ENCODE measurements at regions not wholly inside any gene's neighbourhood (a gene's known extent, or its start where the extent isn't known, plus 50 kb on each side); places are given as distances from the start of the nearest gene placed in this dataset.

DNA sequence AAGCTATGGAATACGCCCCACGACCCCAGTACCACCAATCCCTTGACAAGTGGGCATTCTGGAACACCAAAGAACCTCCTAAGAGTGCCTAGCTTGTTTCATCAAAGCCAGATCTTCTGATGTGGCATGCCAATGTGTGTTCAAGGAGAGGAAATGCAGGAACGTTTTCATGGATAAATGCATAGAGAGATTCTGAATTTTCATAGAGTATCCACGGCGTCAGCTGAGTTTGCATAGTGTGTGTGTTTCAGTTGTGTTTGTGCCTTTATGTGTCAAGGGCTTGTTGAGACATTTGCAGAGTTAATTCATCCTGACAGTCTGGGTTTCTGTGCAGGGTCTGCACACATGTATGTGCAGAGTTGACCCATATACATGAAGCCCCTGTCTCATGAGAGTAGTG, 172.7 kb upstream of the LRFN2 start:
- DNase-seq (ENCODE audit: low read depth in 4 of 4, low spot score in 2 of 4) = no peak

DNA sequence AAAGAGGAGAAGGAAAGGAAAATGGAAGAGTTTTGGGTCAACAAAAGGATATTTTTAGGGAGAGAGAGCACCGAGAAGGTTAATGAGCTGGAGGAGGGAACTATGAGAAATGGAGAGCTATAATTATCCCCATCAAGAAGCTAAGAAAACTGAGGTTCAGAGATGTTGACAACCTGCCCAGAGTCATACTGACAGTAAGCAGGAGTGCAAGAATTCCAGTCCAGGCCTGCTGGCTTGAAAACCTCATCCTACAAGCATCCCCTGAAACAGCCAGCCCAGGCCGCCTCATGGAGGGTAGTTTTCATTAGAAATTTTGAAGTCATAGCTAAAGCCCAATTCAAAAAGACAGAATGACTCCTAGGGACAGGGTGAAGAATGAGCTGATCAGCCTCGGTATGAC, 172.1 kb upstream of the LRFN2 start:
- no peak for DNase-seq (ENCODE audit: low read depth in 4 of 4, low spot score in 2 of 4)

DNA sequence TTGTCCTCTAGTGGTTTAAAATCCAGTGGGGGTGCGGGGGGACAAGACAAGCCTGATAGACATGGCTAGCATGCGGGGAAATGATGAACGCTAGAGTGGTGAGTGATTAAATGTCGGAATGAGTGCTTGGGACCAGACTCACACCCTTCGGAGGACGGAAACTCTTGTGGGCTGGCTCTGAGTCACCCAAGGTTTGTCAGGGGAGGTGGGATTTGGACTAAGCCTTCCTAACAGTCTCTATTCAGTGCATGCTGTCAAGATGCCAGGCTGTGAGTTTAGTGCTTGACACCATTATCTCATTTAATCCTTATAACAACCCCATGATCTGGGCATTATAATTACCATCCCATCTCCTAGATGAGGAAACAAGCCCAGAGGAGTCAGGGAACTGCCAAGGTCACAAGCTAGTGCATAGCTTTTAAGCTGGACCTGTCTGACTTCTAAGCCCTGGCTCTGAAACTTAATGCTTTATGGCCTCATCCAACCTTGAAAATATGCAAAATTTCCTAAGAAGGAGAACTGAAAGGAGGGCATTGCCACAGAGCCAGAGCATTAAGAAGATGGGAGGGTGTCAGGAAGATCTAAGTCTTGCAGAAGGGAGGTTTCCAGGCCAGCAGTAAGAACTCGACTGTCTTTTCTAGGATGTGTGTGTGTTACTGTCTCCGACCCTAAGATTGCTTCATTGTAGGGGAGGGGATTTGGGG, 168.7 kb upstream of the LRFN2 start:
- no peak for DNase-seq (ENCODE audit: low read depth in 4 of 4, low spot score in 2 of 4)

DNA sequence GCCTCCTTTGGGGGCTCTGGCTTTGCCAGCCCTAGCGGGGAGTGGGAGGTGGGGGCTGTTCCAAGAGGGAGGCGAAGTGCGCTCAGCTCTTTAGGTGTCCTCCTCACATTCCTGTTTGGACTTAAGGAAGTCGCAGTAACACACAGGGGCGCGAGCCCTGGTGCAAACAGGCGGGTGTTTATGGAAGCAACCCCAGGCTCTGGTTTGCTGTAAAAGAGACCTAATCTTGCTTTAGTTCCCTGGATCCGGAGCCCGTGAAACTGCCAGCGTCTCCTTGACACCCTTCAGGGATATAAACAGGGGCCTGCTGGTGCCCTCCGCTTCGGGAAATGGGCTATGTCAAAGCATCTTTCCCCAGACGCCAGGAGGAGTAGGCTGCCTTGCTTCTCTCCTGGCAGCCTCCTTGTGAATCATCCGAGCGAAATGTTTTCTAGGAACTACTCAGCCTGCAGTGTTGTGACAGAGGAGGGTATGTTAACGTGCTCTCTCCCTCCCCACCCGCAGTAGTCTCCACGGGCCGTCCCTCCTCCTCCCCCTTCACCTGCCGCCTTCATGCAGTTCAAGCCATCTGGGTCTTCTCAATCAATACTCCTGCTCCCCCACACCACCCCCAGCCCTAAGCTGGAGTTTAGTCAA, 168.0 kb upstream of the LRFN2 start:
- DNase-seq (ENCODE audit: low read depth in 4 of 4, low spot score in 2 of 4) = no peak

DNA sequence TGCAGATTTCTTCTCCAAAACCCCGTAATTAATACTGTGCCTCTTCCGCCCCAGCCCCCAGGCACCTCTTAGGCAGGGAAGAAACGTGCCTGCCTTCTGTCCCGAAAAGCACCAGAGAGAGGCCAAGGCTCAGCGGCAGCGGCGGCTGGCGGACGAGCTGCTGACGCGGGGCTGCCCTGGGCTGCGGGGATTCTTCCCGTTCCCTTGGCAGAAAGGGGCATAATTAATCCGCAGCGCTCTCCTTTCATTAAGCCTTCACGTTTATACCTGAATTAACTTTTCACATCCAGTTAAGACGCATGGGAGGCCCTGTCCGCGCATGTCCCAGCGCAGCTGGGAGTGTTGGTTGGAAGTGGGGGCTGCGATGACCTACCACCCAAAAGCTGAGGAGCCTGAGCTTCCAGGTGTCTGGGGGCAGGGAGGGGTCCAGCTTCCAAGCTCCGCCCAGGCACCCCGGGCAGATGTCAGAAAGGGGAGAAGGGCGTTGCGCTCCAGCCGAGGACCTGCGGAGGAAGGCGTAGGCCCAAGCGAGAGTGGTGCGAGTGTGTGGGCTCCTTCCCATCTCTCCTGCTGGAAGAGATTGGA, 167.4 kb upstream of the LRFN2 start:
- no peak for DNase-seq (ENCODE audit: low read depth in 4 of 4, low spot score in 2 of 4)

DNA sequence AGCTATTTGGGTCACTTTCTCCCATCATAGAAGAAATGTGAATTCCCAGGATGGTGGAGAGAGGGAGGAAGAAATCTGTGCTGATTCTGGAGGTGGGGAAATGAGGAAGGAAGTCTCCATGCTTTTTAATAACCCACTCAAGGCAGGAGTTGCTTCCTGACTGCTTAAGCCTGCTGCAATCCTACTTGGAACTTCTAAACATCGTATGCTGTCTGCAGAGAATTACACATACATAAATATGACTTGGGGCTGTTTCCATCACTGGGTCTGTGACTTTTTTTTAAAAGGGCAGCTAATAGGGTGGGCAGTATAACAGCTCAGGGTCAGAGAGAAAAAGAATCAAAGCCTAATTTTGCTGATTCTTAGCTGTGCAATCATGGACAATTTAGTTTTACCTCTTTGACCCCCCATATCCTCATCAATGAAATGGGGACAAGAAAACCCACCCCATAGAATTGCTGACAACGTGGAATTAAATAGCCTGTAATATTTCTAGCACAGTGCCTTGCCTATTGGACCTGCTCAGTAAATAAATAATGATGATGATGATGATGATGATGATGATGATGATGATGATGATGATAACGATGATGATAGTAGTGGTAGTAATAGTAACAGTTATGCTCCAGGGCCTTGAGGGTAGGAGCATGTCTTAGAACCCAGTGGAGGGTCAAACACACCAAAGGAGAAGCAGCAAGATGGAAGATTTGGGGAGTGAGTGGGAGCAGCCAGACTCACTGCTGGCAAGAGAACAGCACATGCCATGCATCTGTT, 166.7 kb upstream of the LRFN2 start:
- DNase-seq (ENCODE audit: low read depth in 4 of 4, low spot score in 2 of 4) = no peak

DNA sequence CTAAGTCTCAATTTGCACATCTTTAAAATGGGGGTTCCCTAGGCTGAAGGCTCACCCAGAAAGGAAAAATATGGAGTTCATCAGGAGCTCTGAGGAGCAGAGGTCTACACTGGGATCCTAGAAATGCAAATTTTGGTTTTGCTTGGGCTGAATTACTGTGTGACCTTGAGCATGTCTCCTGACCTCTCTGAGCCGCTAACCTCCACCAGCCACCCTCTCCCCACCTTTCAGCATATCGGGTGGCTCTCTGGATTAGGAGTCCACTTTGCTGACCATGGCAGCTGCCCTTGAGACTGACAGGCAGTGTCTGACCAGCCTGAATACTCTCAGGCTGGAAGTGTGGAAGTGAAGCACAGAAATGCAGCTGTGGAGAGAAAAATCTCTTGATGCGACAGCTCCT, 165.9 kb upstream of the LRFN2 start:
- no peak for DNase-seq (ENCODE audit: low read depth in 4 of 4, low spot score in 2 of 4)

DNA sequence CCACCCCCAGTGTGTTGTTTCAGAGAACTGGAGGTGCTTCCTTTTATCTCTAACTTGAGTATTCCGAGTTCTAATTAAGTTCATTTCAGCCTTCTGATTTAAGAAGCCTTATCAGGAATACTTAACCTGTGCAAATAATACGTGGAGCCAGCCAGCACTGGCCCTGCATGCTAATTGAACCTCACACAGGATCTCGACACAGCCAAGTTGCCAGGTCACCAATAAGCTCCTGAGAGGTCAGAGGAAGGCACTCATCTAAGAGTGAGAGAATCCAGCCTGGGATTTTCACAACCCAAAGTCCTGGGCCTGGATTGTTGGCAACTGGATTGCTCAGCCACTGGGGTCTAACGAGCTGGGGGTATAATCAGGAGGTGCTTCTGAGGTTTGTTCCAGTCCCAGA, 157.7 kb upstream of the LRFN2 start:
- no peak for DNase-seq (ENCODE audit: low read depth in 4 of 4, low spot score in 2 of 4)

DNA sequence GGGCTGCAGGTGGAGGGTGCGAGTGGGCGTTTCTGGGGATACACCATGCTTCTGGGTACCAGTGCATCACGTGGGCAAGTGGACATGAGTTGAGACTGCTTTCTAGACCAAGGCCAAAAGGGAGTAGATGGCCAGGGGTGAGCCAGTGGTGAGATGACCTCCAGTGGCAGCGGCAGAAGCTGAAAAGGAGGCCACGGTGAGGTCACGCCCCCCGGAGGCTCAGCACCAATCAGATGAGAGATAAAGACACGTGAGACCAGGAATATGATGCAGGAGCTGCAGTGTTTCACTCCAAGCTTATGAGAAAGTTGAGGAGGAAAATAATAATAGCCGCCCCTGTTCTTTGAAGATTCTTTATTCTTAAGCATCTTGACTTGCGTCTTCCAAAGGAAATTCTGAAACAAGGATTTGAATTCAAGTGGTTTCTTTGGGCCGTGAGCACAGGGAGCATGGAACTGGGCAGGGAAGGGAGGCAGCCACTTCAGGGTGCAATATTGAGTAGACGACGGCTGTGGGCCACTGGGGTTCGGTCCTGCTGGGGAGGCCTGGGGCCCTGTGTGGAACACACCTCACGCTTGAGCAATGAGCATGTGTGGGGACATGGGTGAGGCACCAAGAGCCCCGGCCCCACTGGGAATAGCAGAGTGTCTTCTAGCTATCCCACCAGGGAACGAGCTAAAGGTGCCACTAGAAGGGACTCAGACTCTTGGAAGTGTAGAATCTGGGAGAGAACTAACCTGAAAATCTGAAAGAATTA, 156.7 kb upstream of the LRFN2 start:
- DNase-seq (ENCODE audit: low read depth in 4 of 4, low spot score in 2 of 4) = no peak

DNA sequence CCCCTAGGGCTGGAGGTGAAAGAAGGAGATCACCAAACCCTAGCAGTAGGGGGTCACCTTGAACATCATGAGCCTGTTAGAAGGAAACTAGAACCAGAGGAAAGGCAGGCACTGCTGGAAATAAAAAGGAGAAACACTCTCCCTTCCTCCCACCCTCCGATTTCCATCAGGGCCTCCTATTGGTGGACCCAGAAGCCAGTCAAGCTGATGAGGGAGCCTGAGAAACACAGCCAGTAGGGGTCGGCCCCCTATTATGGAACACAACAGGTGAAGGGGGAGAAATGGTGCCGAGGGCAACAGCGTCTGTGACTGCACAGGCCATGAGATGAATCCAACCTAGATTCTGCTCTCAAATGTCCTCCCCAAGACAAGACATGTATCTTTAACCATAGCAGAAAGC, 156.1 kb upstream of the LRFN2 start:
- DNase-seq (ENCODE audit: low read depth in 4 of 4, low spot score in 2 of 4) = no peak

DNA sequence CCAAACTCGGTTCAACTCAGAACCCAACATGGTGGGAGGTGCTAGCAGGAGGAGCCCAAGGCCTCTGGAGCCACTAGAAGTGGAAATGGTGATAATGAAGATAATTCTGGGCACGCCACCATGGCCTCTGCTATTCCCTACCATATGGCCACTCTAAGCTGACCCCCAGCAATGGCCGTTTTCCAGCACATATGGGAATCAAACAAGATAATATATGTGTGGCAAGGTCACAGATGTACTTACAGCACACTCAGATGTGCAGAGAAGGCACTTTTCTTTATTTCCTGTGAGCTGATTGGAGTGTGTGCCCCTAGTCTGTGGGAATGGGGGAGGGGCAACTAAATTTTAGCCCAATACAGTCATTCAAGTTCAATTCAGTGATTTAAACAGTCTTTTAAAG, 153.4 kb upstream of the LRFN2 start:
- DNase-seq (ENCODE audit: low read depth in 4 of 4, low spot score in 2 of 4) = no peak

DNA sequence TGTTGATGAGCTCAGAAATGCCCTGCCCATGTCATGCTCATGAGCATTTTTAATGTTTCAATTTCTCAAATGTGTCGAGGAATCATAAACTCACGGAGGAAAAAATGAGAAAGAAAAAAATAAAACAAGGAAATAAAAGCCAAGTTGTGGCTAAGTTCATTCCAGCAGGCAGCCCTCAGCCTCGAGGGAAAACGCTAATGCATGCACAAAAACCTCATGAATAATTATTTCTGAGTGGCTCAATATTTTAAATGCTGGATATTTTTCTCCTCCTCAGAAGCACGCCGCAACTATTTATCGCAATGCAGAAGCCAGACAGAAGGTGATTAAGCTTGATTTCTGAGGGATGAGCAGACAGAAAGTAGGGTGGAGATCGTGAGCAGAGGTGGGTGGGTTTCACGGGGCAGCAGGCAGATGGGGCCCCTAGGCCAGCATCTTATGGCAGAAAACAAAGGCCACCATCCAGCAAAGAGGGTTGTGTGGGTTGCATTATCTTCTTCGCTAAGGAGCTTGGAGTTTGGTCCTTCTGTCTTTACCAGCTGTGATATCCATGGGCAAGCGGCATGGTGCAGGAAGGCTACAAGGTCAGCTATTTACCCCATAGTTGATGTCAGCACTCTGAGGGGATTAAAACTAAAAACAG, 151.5 kb upstream of the LRFN2 start:
- DNase-seq (ENCODE audit: low read depth in 4 of 4, low spot score in 2 of 4) = no peak

DNA sequence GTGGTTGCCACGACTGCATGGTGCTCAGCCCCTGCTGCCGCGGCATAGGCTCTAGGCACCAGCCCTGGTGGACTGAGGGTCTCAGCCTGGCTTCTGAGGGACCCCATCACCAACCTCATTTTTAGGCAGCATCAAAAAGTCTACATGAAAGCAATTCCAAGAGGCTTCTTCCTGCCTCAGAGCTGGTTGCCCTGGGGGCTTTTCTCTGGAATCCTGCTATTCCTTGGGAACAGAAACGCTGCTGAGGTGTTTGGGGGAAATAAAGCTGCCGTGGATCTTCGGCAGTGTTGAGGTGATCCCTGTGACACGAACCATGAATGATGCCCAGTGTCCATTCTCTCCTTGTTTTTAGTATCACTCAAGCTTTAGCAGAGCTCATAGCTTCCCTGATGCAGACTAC, 148.4 kb upstream of the LRFN2 start:
- no peak for DNase-seq (ENCODE audit: low read depth in 4 of 4, low spot score in 2 of 4)

DNA sequence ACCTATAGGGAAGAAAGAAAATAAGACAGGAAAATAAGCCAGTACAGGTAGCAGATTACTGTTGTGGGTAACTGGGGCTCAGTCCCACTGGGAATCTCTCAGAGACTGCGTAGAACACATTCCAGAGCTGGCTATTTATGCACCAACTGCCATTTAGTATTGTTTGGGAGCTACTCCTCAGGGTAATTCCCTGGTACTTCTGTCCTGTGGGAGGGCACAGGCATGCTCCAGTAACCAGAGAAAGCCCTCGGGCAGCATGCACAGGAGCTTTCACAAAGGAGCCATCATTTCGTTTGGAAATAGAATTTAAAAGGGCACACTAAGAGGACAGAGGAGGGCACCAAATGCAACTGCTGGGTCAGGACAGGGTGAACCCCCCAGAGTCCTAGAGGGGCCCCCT, 148.0 kb upstream of the LRFN2 start:
- DNase-seq (ENCODE audit: low read depth in 4 of 4, low spot score in 2 of 4) = no peak

DNA sequence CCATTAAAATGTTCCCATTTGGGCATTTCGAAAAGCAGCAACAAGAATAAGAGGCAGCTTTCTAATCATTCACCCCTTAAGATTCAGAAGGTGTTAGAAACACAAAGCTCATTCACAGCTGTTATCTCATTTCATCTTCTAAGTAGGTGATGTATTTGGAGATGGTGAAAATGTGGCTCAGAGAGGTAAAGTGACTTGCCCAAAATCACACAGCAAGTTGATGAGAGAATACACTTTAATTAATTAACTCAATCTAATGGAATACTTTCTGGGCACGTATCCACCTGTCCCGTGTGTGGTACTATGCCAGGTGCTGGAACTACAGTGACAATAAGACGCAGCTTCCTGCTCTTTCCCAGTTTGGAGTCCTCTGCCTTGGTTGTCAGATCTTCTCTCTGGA, 147.4 kb upstream of the LRFN2 start:
- no peak for DNase-seq (ENCODE audit: low read depth in 4 of 4, low spot score in 2 of 4)

DNA sequence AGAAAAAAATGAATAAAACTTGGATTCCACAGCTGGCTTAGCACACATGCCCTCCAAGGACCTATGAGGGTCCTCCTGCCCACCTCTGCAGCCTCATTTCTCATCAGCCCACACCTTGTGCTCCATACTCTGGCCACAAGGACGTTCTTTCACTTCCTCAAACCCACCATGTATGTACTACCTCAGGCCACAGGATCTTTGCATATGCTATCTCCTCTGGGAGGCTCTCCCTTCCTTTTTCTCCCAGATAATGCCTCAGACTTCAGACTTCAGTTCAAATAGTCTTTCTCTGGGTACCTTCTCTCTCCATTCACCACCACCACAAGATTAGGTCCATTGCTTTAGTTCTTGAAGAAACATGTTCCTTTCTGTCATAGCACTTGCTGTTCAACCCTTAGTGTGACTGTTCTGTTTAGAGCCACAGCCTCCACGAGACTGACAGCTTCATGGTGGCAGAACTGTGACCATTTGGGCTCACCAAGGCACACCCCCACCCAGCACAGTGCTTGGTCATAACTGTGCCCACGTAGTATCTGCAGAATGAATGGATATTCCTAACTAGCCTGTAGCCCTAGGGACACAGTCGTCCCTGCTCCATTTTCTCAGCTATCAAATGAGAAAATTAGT, 146.7 kb upstream of the LRFN2 start:
- DNase-seq (ENCODE audit: low read depth in 4 of 4, low spot score in 2 of 4) = no peak

DNA sequence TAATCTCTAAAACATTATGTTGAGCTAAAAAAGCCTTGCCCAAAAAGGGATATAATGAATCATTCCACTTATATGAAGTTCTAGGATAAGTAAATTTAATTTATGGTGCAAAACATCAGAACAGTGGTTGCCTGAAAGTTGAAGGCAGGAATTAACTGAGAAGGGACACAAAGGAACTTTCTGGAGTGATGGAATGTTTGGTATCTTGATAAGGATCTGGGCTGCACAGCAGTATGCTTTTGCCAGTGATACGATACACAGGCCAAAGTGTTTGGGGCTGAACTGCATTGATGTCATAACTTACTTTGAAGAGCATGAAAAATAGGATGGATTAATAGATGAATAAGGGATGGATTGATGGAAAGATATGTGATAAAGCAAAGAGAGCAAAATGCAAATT, 146.1 kb upstream of the LRFN2 start:
- DNase-seq (ENCODE audit: low read depth in 4 of 4, low spot score in 2 of 4) = no peak

DNA sequence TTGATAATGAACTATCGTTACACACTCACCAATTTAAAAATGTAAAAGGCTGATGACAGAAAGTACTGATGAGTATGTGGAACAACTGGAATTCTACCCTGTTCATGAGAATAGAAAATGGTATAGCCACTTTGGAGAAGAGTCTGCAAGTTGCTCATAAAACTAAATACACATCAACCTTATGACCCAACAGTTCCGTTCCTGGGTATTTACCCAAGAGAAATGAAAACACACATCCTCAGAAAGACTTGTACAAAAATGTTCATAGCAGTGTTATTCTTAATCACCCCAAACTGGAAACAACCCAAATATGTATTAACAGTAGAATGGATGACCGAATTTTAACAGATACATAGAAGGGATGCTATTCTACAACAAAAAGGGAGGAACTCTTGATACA, 145.7 kb upstream of the LRFN2 start:
- no peak for DNase-seq (ENCODE audit: low read depth in 4 of 4, low spot score in 2 of 4)

DNA sequence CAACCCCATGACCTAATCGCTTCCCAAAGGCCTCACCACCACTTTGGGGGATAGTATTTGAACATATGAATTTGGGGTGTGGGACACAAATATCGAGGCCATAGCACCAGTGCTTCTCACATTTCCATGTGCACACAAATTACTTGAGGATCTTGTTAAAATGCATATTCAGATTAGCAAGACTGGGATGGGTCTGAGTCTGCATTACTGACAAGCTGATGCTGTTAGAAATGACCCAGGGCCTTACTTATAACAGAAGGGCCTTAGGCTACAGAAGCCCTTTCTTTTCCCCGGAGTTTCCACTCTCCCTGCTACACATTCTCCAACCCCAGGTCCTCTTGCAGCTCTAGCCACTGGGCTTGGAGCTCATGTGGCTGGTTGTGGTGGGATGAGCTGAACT, 141.5 kb upstream of the LRFN2 start:
- no peak for DNase-seq (ENCODE audit: low read depth in 4 of 4, low spot score in 2 of 4)

DNA sequence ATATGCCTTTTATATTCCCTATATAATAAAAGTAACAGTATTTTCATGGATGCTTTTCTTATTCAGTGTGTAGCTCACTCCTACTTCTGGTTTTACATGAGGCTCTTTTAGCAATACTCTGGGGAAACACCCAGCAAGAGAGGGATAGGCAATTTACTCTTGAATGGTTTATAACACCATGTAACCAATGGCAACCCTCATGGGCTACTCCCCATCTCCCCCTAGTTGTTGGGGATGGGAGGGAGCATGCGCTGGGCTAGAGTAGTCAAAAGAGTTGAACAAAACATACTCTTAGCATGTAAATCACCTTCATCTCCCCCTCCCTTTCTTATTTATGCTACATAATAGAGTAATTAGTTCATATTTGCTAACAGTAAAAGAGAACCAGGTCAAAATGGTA, 140.1 kb upstream of the LRFN2 start:
- DNase-seq (ENCODE audit: low read depth in 4 of 4, low spot score in 2 of 4) = no peak

Data from left renal cortex interstitium (tissue), 4 donors.